GM12878 (cell line): ENCODE measurements at regions not wholly inside any gene's neighbourhood (a gene's known extent, or its start where the extent isn't known, plus 50 kb on each side); places are given as distances from the start of the nearest gene placed in this dataset.

ENCODE experiments used
- ATF7 ChIP-seq: fragments of 450-650 bp; IDR thresholded peaks from 2 replicates; pipeline ENCODE4 v1.6.1; 2016; ENCODE audit warnings: low read depth, mild to moderate bottlenecking
- CEBPZ ChIP-seq: fragments of 150-350 bp; IDR thresholded peaks from 2 replicates; pipeline ENCODE4 v1.6.1; 2016; ENCODE audit warnings: low read depth, low read length
- EGR1 ChIP-seq, 2 experiments: IDR thresholded peaks; 1 replicate in 1 of 2; 2 replicates in 1 of 2; pipeline ENCODE4 v1.6.1; 2011 to 2012; ENCODE audit warnings: low read depth in 2 of 2, low read length in 2 of 2, borderline replicate concordance in 1 of 2, mild to moderate bottlenecking in 1 of 2, moderate library complexity in 1 of 2
- GABPA ChIP-seq: IDR thresholded peaks from 2 replicates; pipeline ENCODE4 v1.6.1; 2014; ENCODE audit warnings: antibody characterized with exemption, low read depth, mild to moderate bottlenecking, inconsistent platforms
- HDAC6 ChIP-seq: fragments of 200-600 bp; sonication (generic); IDR thresholded peaks from one replicate; pipeline ENCODE4 v1.8.0; 2017; ENCODE audit warnings: antibody characterized with exemption; ENCODE audit not compliant: unreplicated experiment
- HDGF ChIP-seq: fragments of 450-650 bp; IDR thresholded peaks from 2 replicates; pipeline ENCODE4 v1.6.1; 2016; ENCODE audit warnings: antibody characterized with exemption
- IKZF1 ChIP-seq: fragments of 450-650 bp; conservative IDR thresholded peaks from 2 replicates; pipeline ENCODE4 v1.6.1; 2017; ENCODE audit warnings: antibody characterized with exemption, mild to moderate bottlenecking
- KAT2A ChIP-seq: conservative IDR thresholded peaks from 2 replicates; pipeline ENCODE4 v1.6.1; 2011; ENCODE audit warnings: low read depth, low read length; ENCODE audit not compliant: control insufficient read depth
- NR2C1 ChIP-seq: fragments of 450-650 bp; IDR thresholded peaks from 2 replicates; pipeline ENCODE4 v1.6.1; 2017; ENCODE audit warnings: antibody characterized with exemption, mild to moderate bottlenecking, moderate library complexity
- PAX8 ChIP-seq: fragments of 450-650 bp; IDR thresholded peaks from 2 replicates; pipeline ENCODE4 v1.6.1; 2017; ENCODE audit warnings: mild to moderate bottlenecking, moderate library complexity
- STAT1 ChIP-seq: fragments of 450-650 bp; conservative IDR thresholded peaks from 2 replicates; pipeline ENCODE4 v1.6.1; 2014; ENCODE audit warnings: antibody characterized with exemption, mild to moderate bottlenecking
- WRNIP1 ChIP-seq: IDR thresholded peaks from 2 replicates; pipeline ENCODE4 v1.6.1; 2011; ENCODE audit warnings: low read depth, low read length, improper control_type of control experiment, borderline replicate concordance
- YBX1 ChIP-seq: fragments of 450-650 bp; IDR thresholded peaks from 2 replicates; pipeline ENCODE4 v1.6.1; 2016; ENCODE audit warnings: antibody characterized with exemption
- ZBED1 ChIP-seq: IDR thresholded peaks from 2 replicates; pipeline ENCODE4 v1.6.1; 2016; ENCODE audit warnings: borderline replicate concordance
- ZBTB11 ChIP-seq: fragments of 450-650 bp; formaldehyde crosslinking; IDR thresholded peaks from 2 replicates; pipeline ENCODE4 v1.5.0; 2022; ENCODE audit warnings: mild to moderate bottlenecking, missing genetic modification characterization
- ZNF207 ChIP-seq: fragments of 450-650 bp; IDR thresholded peaks from 2 replicates; pipeline ENCODE4 v1.6.1; 2014; ENCODE audit warnings: antibody characterized with exemption, mild to moderate bottlenecking, borderline replicate concordance
- ZNF622 ChIP-seq: fragments of 450-650 bp; IDR thresholded peaks from 2 replicates; pipeline ENCODE4 v1.6.1; 2017; ENCODE audit warnings: mild to moderate bottlenecking, inconsistent platforms
- ZNF687 ChIP-seq: fragments of 450-650 bp; IDR thresholded peaks from 2 replicates; pipeline ENCODE4 v1.6.1; 2017; ENCODE audit warnings: mild to moderate bottlenecking, moderate library complexity
- ZZZ3 ChIP-seq: IDR thresholded peaks from 2 replicates; pipeline ENCODE4 v1.6.1; 2011; ENCODE audit warnings: low read depth; ENCODE audit not compliant: control insufficient read depth, insufficient read length

GRCh38 chr14:55819610-55820304 lies 239.8 kb downstream of the KTN1 start (continued):
- TF ChIP-seq WRNIP1: no peak
- no peak for TF ChIP-seq YBX1
- 0 out of 2 replicates have a peak, but pooled peaks have one; percentile 31 for TF ChIP-seq NR2C1
- TF ChIP-seq ZNF207: no peak
- no peak for TF ChIP-seq HDGF
- TF ChIP-seq CEBPZ: no peak
- TF ChIP-seq EGR1 (IDR thresholded peaks at IDR 0.05; ENCODE audit: borderline replicate concordance in 1 of 2, low read depth in 2 of 2, low read length in 2 of 2): no peak
- TF ChIP-seq ZZZ3: no peak
- TF ChIP-seq ZNF622: no peak
- no peak for TF ChIP-seq PAX8
- no peak for TF ChIP-seq ZBED1
- TF ChIP-seq HDAC6: no peak
- no peak for TF ChIP-seq GABPA
- peak; percentile 67; the same call in 1 of the 2 replicates for TF ChIP-seq ZNF687
- no peak for TF ChIP-seq STAT1
- peak; percentile 87 for TF ChIP-seq ATF7
- TF ChIP-seq IKZF1: peak; percentile 28; the same call in 1 of the 2 replicates
- TF ChIP-seq KAT2A: no peak
- TF ChIP-seq ZBTB11 (CRISPR knock-in tag): no peak
